GM12892 (cell line): ENCODE measurements at regions not wholly inside any gene's neighbourhood (a gene's known extent, or its start where the extent isn't known, plus 50 kb on each side); places are given as distances from the start of the nearest gene placed in this dataset.
"Not testable (repeated sequence)": the region's sequence is repeated elsewhere in the genome, so short reads cannot be mapped to it uniquely, and the experiment has no call there.

ENCODE experiments used
- DNase-seq: peaks from one replicate; pipeline ENCODE4 v3.0.0; 2011; ENCODE audit not compliant: insufficient read length
- FAIRE-seq: peaks from 2 replicates; lab custom pipeline; 2011; peaks lifted over from hg19 to GRCh38; lab: Jason Lieb, UNC
- POLR2A ChIP-seq: IDR thresholded peaks from 2 replicates; pipeline ENCODE4 v1.6.1; 2011; ENCODE audit warnings: low read depth, low read length, control low read depth
- POLR2AphosphoS5 ChIP-seq: IDR thresholded peaks from 2 replicates; pipeline ENCODE4 v1.6.1; 2011; ENCODE audit warnings: low read depth, low read length, control low read depth
- TAF1 ChIP-seq: IDR thresholded peaks from 2 replicates; pipeline ENCODE4 v1.6.1; 2011; ENCODE audit warnings: low read depth, mild to moderate bottlenecking, control low read depth, low read length, borderline replicate concordance

DNA sequence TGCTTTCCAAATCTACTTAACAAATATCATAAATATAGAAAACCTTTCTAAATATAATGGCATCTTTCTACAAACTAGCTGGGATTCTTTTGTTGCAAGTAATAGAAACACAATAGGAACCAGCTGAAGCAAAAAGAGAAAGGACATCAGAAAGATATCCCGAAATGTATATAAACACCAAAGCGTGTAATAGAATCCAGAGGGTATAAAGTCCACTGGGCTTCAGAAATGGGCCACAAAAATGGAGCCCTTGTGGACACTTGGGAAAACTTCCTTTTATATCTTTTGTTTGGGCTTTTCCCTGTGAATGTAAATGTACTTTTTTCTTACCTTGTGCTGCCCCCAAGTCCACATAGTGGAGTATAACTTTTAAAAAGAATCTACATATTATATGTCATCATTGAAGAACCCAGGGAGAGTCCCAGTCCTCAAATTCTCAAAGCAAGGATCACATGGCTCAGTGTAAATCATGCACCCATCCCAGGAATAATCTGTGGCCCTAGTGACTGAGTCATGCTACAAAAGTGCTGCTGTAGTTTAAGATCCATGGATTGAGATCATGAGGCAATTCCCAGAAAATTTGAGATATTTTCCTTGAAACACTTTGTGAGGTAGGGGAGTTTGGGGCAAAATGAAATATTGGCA, 457.0 kb downstream of the EPM2A start:
- TF ChIP-seq TAF1 (no peak), POLR2AphosphoS5 (no peak), POLR2A (no peak)
- no peak for FAIRE-seq
- DNase-seq, result no peak

DNA sequence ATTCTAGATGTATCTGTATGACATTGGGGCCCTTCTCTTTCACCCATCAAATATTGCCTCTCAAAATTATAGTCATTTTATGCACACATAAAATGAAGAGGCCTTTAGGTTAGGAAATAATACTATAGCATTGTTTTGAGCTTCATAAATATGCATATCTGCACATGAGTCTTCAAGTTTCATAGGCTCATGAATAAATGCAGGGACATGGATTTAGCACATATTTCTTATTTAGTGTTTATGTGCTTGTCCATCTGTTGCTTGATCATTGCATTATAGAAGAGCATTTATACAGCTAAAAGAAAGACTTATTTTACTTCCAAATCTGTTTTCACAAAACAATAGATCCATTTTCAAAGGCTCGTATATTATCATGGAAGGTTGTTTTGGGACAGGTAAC, 455.8 kb downstream of the EPM2A start:
- FAIRE-seq (no peak), DNase-seq (no peak)
- TF ChIP-seq POLR2AphosphoS5, result no peak
- no peak for TF ChIP-seq TAF1
- TF ChIP-seq POLR2A, result no peak

DNA sequence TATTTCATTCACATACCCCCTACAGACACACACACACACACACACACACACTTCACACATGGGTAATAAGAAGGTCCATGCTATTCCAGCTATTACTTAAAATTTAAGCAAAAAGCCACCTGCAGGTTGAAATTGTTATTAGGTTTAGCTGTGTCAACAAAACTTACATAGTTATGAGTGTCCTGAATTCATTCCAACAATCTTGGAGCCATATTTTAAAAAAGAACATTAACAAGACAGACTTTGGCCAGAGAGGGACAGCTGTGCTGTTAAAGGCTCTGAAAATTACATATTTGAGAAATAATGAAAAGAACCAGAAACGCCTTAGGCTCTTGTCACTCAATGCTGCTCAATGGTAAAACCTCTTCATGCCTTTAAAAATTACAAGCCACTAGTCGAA, 455.3 kb downstream of the EPM2A start:
- DNase-seq (no peak), FAIRE-seq (no peak)
- TF ChIP-seq POLR2A (no peak), TAF1 (no peak), POLR2AphosphoS5 (no peak)

DNA sequence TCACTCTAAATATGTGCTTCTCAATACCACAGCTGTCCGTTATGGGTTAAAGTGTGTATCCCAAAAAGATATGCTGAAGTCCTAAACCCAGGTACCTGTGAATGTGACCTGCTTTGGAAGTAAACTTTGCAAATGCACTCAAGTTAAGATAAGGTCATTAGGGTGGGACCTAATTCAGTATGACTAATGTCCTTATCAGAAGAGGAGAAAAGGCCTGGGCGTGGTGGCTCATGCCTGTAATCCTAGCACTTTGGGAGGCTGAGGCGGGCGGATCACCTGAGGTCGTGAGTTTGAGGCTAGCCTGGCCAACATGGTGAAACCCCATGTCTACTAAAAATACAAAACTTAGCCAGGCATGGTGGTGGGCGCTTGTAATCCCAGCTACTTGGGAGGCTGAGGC, 452.1 kb downstream of the EPM2A start:
- not testable (repeated sequence) for FAIRE-seq, DNase-seq

DNA sequence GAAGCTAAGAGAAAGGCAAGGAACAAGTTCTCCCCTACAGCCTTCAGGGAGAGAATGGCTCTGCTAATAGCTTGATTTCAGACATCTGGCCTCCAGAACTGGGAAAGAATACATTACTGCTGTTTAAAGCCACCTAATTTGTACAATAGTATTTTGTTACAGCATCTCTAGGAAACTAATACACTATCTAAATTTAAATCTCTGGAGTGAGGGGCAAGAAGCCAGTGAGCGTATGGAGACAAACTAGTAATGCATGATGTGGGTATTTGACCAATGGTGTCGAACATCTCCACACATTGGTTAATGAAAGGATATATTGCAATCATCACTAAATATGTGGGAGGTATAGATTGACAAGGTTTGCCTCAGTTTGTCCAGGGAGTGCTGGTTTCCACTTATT, 451.5 kb downstream of the EPM2A start:
- DNase-seq (no peak), FAIRE-seq (no peak)
- no peak for TF ChIP-seq POLR2AphosphoS5

DNA sequence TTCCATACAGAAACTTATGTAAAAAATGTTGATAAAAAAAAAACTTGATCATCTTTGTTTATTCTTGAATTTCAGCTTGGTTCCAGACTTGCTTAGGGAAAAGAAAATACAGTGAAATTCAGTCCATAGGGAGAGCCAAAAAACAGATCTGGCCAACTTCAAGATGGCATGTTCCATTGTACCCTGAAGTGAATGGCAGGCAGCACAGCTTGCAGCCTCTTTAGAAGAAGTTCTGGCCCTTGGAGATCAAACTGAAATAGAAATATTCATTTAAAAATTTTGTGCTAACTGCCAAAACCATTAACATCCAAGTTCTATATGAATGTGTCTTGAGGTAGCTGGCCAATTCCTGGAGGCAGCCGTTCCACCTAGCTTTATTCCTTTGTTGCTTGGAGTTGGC, 448.4 kb downstream of the EPM2A start:
- FAIRE-seq (no peak), DNase-seq (no peak)
- TF ChIP-seq TAF1, result no peak
- no peak for TF ChIP-seq POLR2A
- no peak for TF ChIP-seq POLR2AphosphoS5

DNA sequence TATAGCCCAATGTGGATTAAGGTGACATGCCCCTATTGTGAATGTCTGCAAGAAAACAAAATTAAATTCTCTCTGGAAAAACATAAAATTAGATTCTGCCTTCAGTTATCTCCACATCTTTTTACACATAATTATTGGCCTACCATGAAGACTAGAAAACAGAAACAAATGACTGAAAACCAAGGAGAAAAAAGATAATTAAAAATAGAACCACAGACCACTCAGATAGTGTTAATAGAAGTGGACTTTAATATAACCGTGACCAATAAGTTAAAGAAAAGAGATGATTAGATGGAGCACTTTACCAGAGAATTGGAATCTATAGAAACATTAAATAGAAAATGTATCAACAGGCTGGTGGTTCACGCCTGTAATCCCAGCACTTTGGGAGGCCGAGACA, 445.7 kb downstream of the EPM2A start:
- no peak for FAIRE-seq
- TF ChIP-seq POLR2A, result no peak
- DNase-seq, result no peak

DNA sequence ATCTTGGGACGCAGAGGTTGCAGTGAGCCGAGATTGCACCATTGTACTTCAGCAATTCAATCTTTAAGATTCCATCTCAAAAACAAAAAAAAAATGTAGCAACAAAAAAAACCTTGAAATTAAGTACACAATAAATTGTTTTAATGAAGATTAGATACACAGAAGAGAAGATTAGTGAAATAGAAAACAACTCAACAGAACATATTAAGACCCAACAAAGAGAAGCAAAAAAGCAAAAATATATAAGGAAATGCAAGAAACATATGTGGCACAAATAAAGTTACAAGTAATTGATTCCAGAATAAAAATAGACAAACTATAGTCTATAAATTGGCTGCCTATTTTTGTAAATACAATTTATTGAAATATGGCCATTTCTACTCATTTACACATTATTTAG, 445.2 kb downstream of the EPM2A start:
- FAIRE-seq (no peak), DNase-seq (no peak)
- TF ChIP-seq POLR2AphosphoS5 (no peak), TAF1 (no peak), POLR2A (no peak)

DNA sequence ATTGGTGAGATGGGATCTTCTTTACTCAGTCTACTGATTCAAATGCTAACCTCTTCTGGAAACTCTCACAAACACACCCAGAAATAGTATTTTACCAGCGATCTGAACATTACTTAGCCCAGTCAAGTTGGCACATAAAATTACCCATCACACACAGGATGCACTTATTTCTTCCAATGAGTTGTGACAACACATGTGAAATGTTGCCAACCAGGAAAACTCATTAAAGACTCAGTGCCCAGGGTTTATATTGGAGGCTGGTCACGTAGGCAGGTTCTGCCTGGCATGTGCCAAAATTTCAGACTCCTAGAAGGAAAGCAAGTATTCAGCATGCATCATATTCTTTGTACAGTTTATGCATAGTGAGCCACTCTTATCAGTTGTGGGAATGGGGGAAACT, 443.3 kb downstream of the EPM2A start:
- DNase-seq (no peak), FAIRE-seq (no peak)
- TF ChIP-seq TAF1 (no peak), POLR2AphosphoS5 (no peak), POLR2A (no peak)

DNA sequence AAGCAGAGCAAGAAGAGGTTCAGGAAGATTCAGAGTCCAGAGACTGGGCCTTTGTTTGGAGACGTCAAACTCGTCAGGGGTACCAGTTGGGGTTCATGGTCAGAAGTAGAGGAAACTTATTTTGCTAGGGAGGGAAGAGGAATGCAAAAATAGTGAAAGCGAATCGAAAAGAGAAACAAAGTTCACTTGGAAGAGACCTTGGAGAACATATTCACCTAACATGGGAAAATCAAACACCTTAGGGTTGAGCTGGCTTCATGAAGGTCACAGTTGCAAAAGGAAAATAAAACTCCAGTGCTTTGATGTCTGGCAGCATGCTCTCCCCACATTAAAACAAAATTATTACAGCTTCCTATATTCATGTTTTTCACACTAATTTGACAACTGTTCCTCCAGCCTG, 440.4 kb downstream of the EPM2A start:
- no peak for TF ChIP-seq POLR2AphosphoS5
- TF ChIP-seq TAF1, result no peak
- no peak for TF ChIP-seq POLR2A
- no peak for FAIRE-seq
- no peak for DNase-seq

DNA sequence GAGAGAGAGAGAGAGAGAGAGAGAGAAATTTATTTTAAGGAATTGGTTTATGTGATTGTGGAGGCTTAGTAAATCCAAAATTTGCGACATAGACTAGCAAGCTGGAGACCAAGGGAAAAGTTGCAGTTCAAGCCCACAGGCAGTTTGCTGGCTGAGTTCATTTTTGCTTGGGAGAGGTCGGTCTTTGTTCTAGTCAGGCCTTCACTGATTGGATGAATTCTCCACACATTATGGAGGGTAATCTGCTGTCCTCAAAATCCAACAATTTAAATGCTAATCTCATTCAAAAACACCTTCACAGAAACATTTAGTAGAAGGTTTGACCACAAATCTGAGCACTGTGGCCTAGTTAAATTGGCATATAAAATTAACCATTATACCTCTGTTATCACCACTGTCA, 439.6 kb downstream of the EPM2A start:
- no peak for FAIRE-seq
- TF ChIP-seq POLR2AphosphoS5, result no peak
- no peak for TF ChIP-seq TAF1
- TF ChIP-seq POLR2A, result no peak
- no peak for DNase-seq

DNA sequence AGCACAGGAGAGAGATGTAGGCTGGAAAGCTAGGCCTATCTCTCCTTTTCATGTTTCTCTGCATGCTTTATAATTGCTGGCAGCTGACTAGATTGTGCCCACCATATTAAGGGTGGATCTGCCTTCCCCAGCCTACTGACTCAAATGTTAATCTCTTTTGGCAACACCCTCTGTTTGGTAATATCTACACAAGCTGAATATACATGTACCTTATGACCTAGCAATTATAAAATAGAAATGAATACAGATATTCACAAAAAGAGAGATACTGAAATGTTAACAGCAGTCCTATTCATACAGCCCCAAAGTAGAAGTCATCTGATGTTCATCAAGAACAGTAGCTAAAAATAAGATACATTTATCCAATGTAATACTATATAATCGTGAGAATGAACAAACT, 429.6 kb downstream of the EPM2A start:
- DNase-seq, result no peak
- FAIRE-seq, result no peak
- TF ChIP-seq POLR2AphosphoS5 (no peak), POLR2A (no peak), TAF1 (no peak)

DNA sequence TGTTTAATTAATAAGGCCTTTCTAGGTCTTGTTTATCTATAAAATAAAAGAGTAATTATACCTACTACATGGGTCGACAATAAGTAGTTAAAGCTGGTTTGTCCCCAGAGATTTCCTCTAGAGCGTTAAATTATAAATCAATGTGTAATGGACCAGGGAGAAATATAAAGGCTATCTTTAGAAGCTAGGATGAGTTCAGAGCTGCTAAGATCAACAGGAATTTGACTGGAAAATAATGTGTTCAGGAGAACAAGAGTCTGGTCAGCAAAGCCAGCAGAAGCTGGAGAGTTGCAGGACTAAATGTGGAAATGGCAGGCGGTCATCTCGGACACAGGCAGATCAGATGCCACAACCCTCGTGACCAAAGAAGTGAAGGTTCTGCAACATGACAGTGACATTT, 428.8 kb downstream of the EPM2A start:
- FAIRE-seq (no peak), DNase-seq (no peak)
- TF ChIP-seq POLR2AphosphoS5 (no peak), POLR2A (no peak), TAF1 (no peak)

DNA sequence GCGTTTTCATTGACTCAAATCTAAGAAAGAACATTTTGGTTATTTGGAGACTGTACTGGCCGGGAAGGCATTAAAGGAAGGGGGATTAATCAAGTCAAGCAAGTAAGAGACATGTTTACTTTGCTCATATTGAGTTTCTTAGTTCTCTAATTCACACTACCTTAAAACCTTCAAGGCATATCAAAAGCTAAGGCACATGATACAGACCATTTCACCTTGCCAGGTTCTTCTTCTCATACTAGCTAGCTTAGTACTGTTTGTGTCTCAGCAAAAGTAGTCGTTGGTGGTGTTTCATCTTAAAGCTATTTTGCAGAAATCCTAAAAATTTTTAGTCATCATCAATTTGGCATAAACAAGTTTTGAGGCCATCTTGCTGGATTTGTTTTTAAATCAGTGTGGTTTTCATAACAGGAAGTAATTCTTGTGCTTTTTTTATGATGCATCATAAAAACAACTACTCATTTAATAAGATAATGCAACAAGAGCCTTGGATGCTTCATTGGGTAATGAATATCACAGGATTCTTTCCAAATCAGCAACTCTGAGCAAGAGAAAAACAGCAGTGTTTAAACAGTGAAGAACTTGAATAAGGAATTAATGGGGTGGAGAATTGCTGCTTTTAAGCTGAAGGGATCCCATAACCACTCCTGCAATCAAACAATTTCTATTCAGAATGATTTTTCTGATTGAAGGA, 425.3 kb downstream of the EPM2A start:
- no peak for TF ChIP-seq POLR2A
- TF ChIP-seq POLR2AphosphoS5, result no peak
- TF ChIP-seq TAF1, result no peak
- no peak for FAIRE-seq
- DNase-seq, result no peak
